Gastrocnemius medialis (tissue), 4 donors: ENCODE measurements at regions not wholly inside any gene's neighbourhood (a gene's known extent, or its start where the extent isn't known, plus 50 kb on each side); places are given as distances from the start of the nearest gene placed in this dataset.

Experiments used
- ATAC-seq, 2 donors: fragments of 150-250 bp; one replicate each; pipeline ENCODE4 v1.9.1; 2016
- DNase-seq, 2 donors: peaks; one replicate each; pipeline ENCODE4 v3.0.0-alpha.2; 2019
- H3K27ac ChIP-seq, 4 donors: fragments of 200-600 bp; sonication (generic); 1 replicate in 1 of 4; 2 replicates in 3 of 4; pipeline ENCODE4 v1.5.1; 2016 to 2018; ENCODE audit warnings: mild to moderate bottlenecking in 2 of 4, moderate library complexity in 1 of 4
- H3K27me3 ChIP-seq, 3 donors: fragments of 200-600 bp; sonication (generic) in 2 of 3; 1 replicate in 1 of 3; 2 replicates in 2 of 3; pipeline versions ENCODE4 v1.5.1 to v1.6.0; 2016 to 2019; ENCODE audit warnings: mild to moderate bottlenecking in 1 of 3, moderate library complexity in 1 of 3
- H3K36me3 ChIP-seq, 2 donors: fragments of 200-600 bp; sonication (generic) in 1 of 2; one replicate each; pipeline ENCODE4 v1.5.1; 2017 to 2018
- H3K4me1 ChIP-seq, 2 donors: fragments of 200-600 bp; sonication (generic) in 1 of 2; one replicate each; pipeline ENCODE4 v1.5.1; 2016 to 2017; ENCODE audit warnings: mild to moderate bottlenecking in 2 of 2
- H3K4me3 ChIP-seq, 4 donors: fragments of 200-600 bp; sonication (generic) in 3 of 4; 1 replicate in 1 of 4; 2 replicates in 3 of 4; pipeline ENCODE4 v1.5.1; 2016 to 2019; ENCODE audit warnings: mild to moderate bottlenecking in 2 of 4
- H3K9me3 ChIP-seq, 3 donors: fragments of 200-600 bp; sonication (generic) in 2 of 3; 1 replicate in 1 of 3; 2 replicates in 2 of 3; pipeline ENCODE4 v1.5.1; 2016 to 2019
- POLR2A ChIP-seq, 2 donors: fragments of 450-650 bp; IDR thresholded peaks; one replicate each; pipeline ENCODE4 v1.6.1; 2017; ENCODE audit warnings: antibody characterized with exemption in 2 of 2, mild to moderate bottlenecking in 2 of 2, moderate library complexity in 2 of 2
- in situ Hi-C, 4 donors: fragments of 200-750 bp; cut with MboI; loops; one replicate each; pipeline versions ENCODE4 v1.15.0 to v1.8.0; 2017; ENCODE audit warnings: low sequenced_read_pairs in 4 of 4
- intact Hi-C: fragments of 100-400 bp; cut with DNase I; formaldehyde crosslinking; loops from one replicate; pipeline ENCODE4 v1.15.1; 2023; ENCODE audit warnings: low total_unique reads
- TF ChIP-seq, protein P1 (sequence below), 5 experiments: fragments of 450-650 bp in 3 of 5; fragments of 200-600 bp in 2 of 5; sonication (generic) in 2 of 5; IDR thresholded peaks in 4 of 5; conservative IDR thresholded peaks in 1 of 5; 1 replicate in 4 of 5; 2 replicates in 1 of 5; pipeline ENCODE4 v1.5.1; 2016 to 2019; ENCODE audit warnings: antibody characterized with exemption in 5 of 5, mild to moderate bottlenecking in 3 of 5, moderate library complexity in 3 of 5

DNA sequence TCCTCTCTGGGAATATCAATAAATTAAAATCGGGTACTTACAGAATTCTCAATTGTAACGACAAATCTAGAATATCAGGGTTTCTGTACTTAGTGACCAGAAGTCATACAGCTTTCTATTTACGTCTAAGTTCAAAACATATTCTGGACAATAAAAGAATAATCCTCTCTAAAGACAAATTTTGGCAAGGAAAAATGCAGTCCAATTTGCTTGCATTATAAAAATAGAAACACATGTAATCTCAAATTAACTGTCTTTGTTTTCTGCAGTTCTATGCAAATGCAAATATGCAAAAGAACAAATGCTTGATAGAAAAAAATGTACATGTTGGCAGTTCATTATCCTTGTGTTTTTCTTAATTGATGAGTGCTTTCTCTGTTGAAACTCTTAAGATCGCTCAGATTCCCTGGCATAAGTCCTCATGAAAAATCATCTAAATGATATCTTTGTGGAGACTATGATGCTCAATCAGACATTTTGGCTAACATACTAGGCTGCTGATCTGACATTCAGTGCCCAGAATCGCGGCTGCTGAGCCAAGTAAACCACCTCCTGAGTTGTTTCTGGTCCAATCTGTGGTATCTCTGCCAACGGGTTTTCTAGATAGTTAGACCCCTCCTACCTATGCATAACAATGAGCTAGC, 990.1 kb upstream of the C9orf72 start:
- intact Hi-C loops = no loop called here
- H3K9me3 ChIP-seq = no peaks in the 10 kb centered on the region
- ATAC-seq (no peak), DNase-seq (no peak)
- TF ChIP-seq POLR2A (IDR thresholded peaks at IDR 0.05) = no peak
- TF ChIP-seq, protein P1, sequence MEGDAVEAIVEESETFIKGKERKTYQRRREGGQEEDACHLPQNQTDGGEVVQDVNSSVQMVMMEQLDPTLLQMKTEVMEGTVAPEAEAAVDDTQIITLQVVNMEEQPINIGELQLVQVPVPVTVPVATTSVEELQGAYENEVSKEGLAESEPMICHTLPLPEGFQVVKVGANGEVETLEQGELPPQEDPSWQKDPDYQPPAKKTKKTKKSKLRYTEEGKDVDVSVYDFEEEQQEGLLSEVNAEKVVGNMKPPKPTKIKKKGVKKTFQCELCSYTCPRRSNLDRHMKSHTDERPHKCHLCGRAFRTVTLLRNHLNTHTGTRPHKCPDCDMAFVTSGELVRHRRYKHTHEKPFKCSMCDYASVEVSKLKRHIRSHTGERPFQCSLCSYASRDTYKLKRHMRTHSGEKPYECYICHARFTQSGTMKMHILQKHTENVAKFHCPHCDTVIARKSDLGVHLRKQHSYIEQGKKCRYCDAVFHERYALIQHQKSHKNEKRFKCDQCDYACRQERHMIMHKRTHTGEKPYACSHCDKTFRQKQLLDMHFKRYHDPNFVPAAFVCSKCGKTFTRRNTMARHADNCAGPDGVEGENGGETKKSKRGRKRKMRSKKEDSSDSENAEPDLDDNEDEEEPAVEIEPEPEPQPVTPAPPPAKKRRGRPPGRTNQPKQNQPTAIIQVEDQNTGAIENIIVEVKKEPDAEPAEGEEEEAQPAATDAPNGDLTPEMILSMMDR (IDR thresholded peaks at IDR 0.05 in 4 of 5, conservative IDR thresholded peaks at IDR 0.05 in 1 of 5) = no peak
- H3K36me3 ChIP-seq = no peaks in the 10 kb centered on the region
- in situ Hi-C loops = no loop called here
- no peaks in the 10 kb centered on the region for H3K27me3 ChIP-seq
- H3K27ac ChIP-seq = no peak overlapping the region
- H3K4me3 ChIP-seq = no peak overlapping the region
- H3K4me1 ChIP-seq = no peaks in the 10 kb centered on the region

DNA sequence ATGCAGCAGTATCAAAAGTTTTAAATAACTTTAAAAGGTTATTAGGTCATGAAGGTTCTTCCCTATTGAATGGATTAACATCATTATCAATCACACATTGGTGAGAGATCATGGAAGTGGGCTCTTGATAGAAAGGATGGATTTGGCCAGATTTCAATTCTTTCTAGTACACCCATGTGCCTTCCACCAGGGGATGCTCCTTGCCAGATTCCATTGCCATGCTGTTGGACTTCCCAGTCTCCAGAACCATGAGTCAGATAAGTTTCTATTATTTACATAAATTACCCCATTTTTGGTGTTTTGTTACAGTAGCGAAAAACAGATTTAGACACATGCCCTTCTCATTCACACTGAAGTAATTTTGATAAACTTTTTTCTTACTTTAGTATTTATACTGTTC, 1010.6 kb upstream of the C9orf72 start:
- no peaks in the 10 kb centered on the region for H3K9me3 ChIP-seq
- no peaks in the 10 kb centered on the region for H3K27me3 ChIP-seq

DNA sequence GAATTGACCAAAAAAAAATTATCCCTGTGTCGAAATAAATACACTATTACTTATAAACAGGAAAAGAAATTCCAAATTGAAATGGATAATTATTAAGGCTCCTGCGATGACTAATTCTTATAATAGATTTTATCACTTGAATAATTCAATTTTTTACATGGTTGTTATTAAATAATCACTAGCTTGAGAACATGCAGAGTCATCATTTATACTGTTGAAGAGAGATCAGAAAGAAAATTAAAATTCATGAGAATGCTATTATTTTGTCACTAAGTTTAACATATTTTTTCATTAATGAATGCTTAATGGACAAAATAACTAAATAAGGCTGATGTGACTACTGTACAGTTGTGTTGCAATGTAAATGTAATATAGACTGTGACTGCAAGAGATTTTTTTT, 1011.3 kb upstream of the C9orf72 start:
- DNase-seq (no peak), ATAC-seq (no peak)
- H3K4me1 ChIP-seq = no peaks in the 10 kb centered on the region
- intact Hi-C loops = no loop called here
- H3K27me3 ChIP-seq = no peaks in the 10 kb centered on the region
- in situ Hi-C loops = no loop called here
- no peaks in the 10 kb centered on the region for H3K9me3 ChIP-seq
- no peak overlapping the region for H3K4me3 ChIP-seq
- H3K36me3 ChIP-seq = no peaks in the 10 kb centered on the region
- TF ChIP-seq, protein P1 (IDR thresholded peaks at IDR 0.05 in 4 of 5, conservative IDR thresholded peaks at IDR 0.05 in 1 of 5) = no peak
- no peak for TF ChIP-seq POLR2A (IDR thresholded peaks at IDR 0.05)
- no peak overlapping the region for H3K27ac ChIP-seq

More for the DNA sequence above, 1010.6 kb upstream of the C9orf72 start:
- Histone ChIP-seq H3K4me3 (no peak overlapping the region), H3K27ac (no peak overlapping the region), H3K36me3 (no peaks in the 10 kb centered on the region), H3K4me1 (no peaks in the 10 kb centered on the region)
- no peak for TF ChIP-seq POLR2A (IDR thresholded peaks at IDR 0.05)
- TF ChIP-seq, protein P1 (IDR thresholded peaks at IDR 0.05 in 4 of 5, conservative IDR thresholded peaks at IDR 0.05 in 1 of 5) = no peak
- ATAC-seq (no peak), DNase-seq (no peak)
- in situ Hi-C loops = no loop called here
- intact Hi-C loops = no loop called here

DNA sequence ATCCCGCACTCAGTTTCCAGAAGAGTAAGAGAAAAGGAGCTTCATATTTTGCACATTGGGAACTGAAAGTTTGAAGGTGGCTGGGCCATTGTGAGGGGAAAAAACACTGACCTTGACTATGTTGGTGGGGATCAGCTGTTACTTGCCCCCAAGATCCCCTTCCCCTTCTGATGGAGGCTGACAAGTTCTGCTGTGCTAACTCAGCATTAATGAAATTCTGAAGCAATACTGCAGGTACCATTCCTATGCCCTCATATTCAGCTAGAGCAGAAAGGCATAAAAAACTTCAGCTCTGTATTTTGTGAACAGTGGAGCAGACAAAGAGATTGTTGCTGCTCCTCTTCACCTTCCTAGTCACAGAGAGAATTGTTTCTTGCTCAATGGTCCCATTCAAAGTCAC, 1013.8 kb upstream of the C9orf72 start:
- ATAC-seq = no peak
- H3K27ac ChIP-seq = no peak overlapping the region
- intact Hi-C loops = no loop called here

More for the DNA sequence above, 1013.8 kb upstream of the C9orf72 start:
- DNase-seq = no peak
- Histone ChIP-seq H3K27me3 (no peaks in the 10 kb centered on the region), H3K4me3 (no peak overlapping the region), H3K9me3 (no peaks in the 10 kb centered on the region), H3K4me1 (no peaks in the 10 kb centered on the region), H3K36me3 (no peaks in the 10 kb centered on the region)
- TF ChIP-seq, protein P1 (IDR thresholded peaks at IDR 0.05 in 4 of 5, conservative IDR thresholded peaks at IDR 0.05 in 1 of 5) = no peak
- no peak for TF ChIP-seq POLR2A (IDR thresholded peaks at IDR 0.05)
- in situ Hi-C loops = no loop called here
